ENCODE measurements at regions not wholly inside any gene's neighbourhood (a gene's known extent, or its start where the extent isn't known, plus 50 kb on each side); places are given as distances from the start of the nearest gene placed in this dataset.

DNA sequence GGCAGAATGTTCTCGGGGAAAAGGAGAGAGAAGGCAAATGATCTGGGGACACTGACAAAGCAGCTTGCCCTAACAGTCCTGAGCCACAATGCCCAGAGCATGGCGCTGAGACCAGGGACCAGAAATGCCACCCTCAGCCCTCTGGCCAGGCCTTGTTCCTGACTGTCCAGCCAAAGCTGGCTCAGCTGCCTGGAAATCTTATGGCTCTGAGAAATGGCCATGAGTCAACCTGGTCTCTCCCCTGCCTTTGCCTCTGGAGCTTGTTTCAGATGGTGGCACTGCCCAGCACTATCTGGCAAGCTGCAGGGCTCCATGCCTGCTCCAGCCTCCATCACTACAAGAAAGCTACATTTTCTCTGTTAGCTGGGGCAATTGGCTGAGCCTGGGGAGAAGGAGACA is 90.5 kb upstream of the PLXNA4 start:
- peak in 1 of 14 donors; percentile 50 for DNase-seq

GRCh38 chr7:132666071-132666773 is 90.0 kb upstream of the PLXNA4 start:
- no peak for DNase-seq

DNA sequence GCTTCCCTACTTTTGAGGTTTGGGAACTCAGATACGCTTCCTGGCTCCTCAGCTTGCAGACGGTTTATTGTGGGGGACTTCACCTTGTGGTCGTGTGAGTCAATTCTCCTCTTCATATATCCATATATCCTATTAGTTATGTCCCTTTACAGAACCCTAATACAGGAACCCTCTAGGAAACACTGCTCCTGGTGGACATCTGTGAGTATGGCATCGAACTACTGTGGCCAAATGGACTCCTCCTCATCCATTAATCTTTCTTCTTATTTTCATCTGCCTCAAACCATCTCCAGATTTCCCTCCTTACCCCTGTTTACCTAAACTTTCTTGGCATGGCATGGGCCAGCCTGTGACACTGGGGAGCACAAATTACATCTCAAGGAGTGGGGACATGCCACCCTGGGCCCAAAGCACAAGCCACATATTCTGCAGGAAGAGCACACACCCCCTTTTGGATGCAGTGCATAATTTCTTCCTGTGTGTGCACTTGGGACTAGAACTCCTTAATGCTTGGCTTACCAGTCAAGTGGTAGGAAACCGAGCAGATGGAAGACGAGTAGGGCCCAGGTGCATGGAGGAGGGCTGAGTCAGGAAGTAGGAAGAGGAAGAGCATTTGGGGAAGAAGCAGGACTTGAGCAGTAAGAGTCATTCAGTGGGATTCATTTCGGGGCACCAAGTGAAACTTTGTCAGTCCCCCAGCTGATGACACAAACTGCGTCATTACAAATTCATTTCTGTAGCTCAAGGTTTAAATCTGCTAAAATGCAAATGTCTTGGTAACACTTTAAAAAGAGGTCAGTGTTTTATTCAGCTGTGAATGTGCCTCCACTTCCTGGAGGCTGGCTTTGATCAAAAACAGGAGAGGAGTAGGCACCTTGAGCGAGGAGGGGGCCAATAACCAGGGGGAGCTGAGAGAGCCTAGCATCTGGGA is 80.8 kb upstream of the PLXNA4 start:
- no peak for DNase-seq

GRCh38 chr7:132656341-132656740 is 80.1 kb upstream of the PLXNA4 start:
- no peak for DNase-seq

GRCh38 chr7:132655131-132655727 is 79.0 kb upstream of the PLXNA4 start:
- DNase-seq = peak in 7 of 14 donors; percentile 7 to 45 (median 21)

GRCh38 chr7:132654150-132654549 is 77.9 kb upstream of the PLXNA4 start:
- no peak for DNase-seq

DNA sequence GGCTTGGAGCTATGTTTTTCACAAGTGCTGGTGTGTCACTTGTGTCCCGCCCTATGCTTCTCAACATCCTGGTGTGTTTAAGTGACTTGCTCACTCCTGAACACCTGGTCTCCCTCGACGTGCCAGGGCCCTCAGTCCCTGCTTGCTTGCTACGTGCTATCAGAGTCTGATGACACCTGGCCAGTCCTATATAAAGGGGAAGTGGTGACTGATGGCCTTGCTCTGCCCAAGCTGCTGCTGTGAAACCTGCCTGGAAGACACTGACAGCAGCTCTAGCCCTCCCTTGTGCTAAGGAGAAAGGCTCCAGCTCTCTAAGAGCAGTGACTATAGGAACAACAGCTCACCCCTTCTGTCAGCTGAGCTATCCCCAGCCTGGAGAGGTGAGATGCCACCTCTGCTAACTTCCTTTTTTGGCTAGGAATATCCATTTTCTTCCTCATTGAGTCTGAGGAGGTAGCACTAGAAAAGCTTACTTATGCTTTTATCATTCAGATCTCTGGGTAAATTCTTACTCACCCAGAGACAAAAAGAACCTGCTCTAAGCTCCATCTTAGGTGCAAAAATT is 77.2 kb upstream of the PLXNA4 start:
- DNase-seq = no peak

- DNase-seq = no peak
Measured at GRCh38 chr7:132652507-132652906, 76.2 kb upstream of the PLXNA4 start.

DNA sequence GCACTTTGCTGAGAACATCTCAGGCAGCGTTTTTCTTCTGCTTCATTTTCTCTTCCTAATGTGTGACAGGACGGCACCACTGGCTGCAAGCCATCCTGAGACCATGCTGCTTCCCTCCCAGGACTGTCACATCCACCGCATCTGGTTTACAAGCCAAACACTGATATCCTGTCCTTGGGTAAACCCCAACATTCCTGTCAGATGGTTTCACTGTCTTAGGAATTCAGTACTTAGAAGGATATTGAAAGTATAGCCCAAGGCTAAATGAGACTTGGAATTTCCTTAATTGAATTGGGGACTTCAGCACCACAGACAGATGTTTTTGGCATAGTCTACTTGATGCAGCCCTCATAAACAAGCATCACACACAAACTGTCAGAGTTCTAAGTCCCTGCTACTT is 74.2 kb upstream of the PLXNA4 start:
- no peak for DNase-seq

GRCh38 chr7:132647311-132647710 is 71.0 kb upstream of the PLXNA4 start:
- DNase-seq = no peak

GRCh38 chr7:132646052-132646451 is 69.8 kb upstream of the PLXNA4 start:
- DNase-seq = no peak

DNA sequence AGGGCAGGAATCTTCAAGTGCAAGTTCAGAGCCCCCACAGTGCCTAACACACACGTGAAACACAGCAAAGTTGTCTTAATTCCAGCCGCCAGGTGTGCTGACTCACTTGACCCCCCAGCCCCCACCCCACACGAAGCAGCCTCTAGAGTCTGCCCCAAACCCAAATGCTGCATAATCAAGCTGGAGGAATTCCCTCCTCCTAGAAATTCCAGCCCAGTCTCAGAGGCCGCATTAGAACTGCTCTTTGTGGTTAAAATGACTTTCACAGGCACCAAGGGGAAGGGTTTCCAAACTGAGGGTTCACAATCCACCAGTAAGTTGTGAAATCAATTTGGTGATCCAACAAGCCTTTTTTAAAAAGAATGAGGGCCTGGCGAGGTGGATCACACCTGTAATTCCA is 67.0 kb upstream of the PLXNA4 start:
- no peak for DNase-seq

DNA sequence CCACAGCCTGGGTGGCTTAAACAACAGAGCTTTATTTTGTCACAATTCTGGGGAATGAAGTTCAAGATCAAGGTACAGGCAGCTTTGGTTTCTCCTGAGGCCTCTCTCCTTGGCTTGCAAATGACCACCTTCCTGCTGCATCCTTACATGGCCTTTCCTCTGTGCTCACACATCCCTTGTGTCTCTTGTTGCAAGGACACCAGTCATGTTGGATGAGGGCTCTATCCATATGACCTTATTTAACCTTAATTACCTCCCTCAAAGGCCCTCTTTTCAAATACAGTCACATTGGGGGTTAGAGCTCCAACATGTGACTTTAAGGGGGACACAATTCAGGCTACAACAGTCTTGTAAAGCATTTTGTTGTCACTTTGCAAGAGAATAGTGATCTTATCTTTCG is 65.0 kb upstream of the PLXNA4 start:
- DNase-seq = no peak

DNA sequence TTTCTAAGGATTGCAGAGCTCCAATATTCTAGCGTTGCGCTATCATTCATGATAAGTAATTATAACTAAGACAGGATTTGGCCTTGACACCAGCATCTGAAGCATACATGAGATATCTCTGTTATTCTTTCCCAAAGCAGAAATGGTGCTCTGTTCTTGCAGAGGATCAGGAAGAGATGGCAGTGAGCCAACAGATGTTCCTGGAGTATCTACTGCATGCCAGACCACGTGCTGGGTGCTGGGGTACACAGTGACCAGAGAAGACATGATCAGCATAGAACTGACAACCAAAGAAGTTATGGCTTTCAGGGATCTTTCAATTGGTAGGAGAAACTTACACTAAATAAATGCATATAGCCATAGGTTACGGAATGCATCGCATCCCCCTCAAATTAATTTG is 63.7 kb upstream of the PLXNA4 start:
- no peak for DNase-seq

DNA sequence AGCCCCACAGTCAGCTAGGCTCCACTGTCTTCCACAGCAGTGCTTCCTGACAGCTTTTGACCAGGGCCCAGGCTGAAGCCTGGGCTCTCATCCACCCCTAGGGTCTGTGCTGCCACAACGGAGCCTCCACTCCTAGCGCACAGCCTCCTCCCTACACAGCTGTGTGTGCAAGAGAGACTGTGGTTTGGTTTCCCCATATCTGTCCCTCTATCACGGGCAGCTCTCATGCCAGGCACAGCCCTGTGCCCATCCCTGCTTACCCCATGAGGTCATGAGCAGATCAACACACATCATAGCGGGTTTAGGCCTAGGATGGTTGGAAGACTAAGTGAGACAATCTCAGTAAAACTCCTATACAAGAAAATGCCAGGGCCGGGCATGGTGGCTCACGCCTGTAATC is 61.7 kb upstream of the PLXNA4 start:
- DNase-seq = no peak

DNA sequence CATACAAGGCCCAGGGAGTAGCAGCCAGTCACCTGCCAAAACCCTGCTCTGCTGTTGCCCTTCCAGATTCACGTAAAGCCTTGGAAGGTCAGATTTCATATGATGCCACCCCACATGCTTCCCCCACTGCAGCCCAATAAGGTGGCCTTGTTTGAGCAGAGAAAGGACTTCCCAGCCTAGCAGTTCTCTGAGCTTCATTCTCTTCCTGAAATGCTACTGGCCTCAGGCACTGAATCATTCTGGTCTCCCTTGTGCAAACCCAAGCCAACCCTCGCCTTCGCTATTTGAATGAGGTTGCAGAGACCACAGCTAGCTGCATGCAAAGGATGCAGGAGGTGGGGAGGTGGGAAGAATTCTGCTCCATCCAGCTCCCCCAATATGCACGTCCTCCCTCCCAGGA is 60.3 kb upstream of the PLXNA4 start:
- DNase-seq = no peak

DNA sequence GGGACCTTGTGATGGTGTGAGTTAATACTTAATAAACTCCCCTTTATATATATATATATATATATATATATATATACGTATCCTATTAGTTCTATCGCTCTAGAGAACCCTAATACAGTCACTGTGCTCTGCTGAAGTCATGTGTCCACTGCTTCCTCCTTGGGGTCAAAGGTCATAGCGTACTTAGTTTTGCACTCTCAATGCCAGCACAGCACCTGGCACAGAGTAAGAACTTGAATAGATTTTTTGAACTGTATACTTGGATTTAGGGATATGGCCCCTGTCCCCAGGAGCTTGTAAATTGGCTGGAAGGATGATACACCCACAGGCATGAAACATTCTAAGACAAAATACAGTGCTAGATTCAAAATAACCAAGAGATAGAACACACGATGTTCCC is 58.9 kb upstream of the PLXNA4 start:
- DNase-seq = no peak

- DNase-seq = no peak
Measured at GRCh38 chr7:132630834-132631233, 54.6 kb upstream of the PLXNA4 start.
